ENCODE measurements at regions not wholly inside any gene's neighbourhood (a gene's known extent, or its start where the extent isn't known, plus 50 kb on each side); places are given as distances from the start of the nearest gene placed in this dataset.

GRCh38 chr6:40674170-40674569 is 87.0 kb upstream of the LRFN2 start:
- intact Hi-C loops (cut with micrococcal nuclease; ENCODE audit: unreplicated experiment): no loop called here

GRCh38 chr6:40672087-40672486 is 84.9 kb upstream of the LRFN2 start:
- H3K9me3 ChIP-seq (ENCODE audit: low read length): no peaks in the 10 kb centered on the region
- ChIA-PET CTCF (ENCODE audit: low intra/inter-chr PET ratio, low total read pairs) (no interaction called here), POLR2A (no interaction called here)
- FAIRE-seq: no peak
- H3K27me3 ChIP-seq (ENCODE audit: control insufficient read depth in 1 of 2, insufficient read depth in 2 of 2, low read length in 2 of 2): peaks cover 0 to 7% of the 10 kb centered on the region in 2 experiments; a peak in 2 of 5 replicates
- in situ Hi-C loops (cut with HindIII; ENCODE audit: extremely low pct_ligation_motif_present, low pct_unique_long_range_greater_than_20kb): no loop called here
- H3K4me3 ChIP-seq (replicated peaks in 1 of 3; ENCODE audit: insufficient read depth in 1 of 3, low read depth in 2 of 3, low read length in 3 of 3): no peak overlapping the region
- no peak for DNase-seq (ENCODE audit: low spot score)
- ATAC-seq: no peak
- no peak overlapping the region for H3K27ac ChIP-seq (ENCODE audit: extremely low read length, insufficient read depth, low read length)
- H4K20me1 ChIP-seq (ENCODE audit: insufficient read depth, low read length): no peaks in the 10 kb centered on the region
- no peak overlapping the region for H2AFZ ChIP-seq (ENCODE audit: low read length)
- BruUV-seq (replicated peaks): no TSS peak
- 59% methylated on average over 5 of the region's 5 CpGs for WGBS (ENCODE audit: low lambda C conversion rate)
- peaks cover 7% of the 10 kb centered on the region; the same call in 1 of the 2 replicates for H3K4me1 ChIP-seq (ENCODE audit: insufficient read depth, low read length)
- intact Hi-C loops (cut with micrococcal nuclease; ENCODE audit: unreplicated experiment): no loop called here
- no peaks in the 10 kb centered on the region for H3K79me2 ChIP-seq (ENCODE audit: insufficient read depth, low read length)
- no peaks in the 10 kb centered on the region for H3K36me3 ChIP-seq (replicated peaks in 1 of 2; ENCODE audit: control insufficient read depth in 1 of 2, insufficient read depth in 2 of 2, low read length in 2 of 2)
- no peak overlapping the region for H3K9ac ChIP-seq (ENCODE audit: insufficient read depth, low read depth, low read length)
- H3K4me2 ChIP-seq (ENCODE audit: low read depth, low read length): no peak overlapping the region
- TF ChIP-seq GATA4 (IDR thresholded peaks at IDR 0.05; ENCODE audit: borderline replicate concordance, low read depth) (no peak), ATAD3A (CRISPR knock-in tag; IDR thresholded peaks at IDR 0.05) (no peak), GABPB1 (CRISPR knock-in tag; IDR thresholded peaks at IDR 0.05) (no peak), KLF6 (CRISPR knock-in tag; IDR thresholded peaks at IDR 0.05) (no peak), NR0B2 (CRISPR knock-in tag; IDR thresholded peaks at IDR 0.05) (no peak), ZNF142 (CRISPR knock-in tag; IDR thresholded peaks at IDR 0.05) (no peak), REXO4 (CRISPR knock-in tag; IDR thresholded peaks at IDR 0.05; ENCODE audit: borderline replicate concordance) (no peak), ZNF383 (CRISPR knock-in tag; IDR thresholded peaks at IDR 0.05; ENCODE audit: borderline replicate concordance) (no peak)

More at GRCh38 chr6:40674170-40674569, 87.0 kb upstream of the LRFN2 start:
- CTCF ChIA-PET (ENCODE audit: low intra/inter-chr PET ratio, low total read pairs): no interaction called here
- no peak overlapping the region for H3K4me3 ChIP-seq (replicated peaks in 1 of 3; ENCODE audit: insufficient read depth in 1 of 3, low read depth in 2 of 3, low read length in 3 of 3)
- H3K36me3 ChIP-seq (replicated peaks in 1 of 2; ENCODE audit: control insufficient read depth in 1 of 2, insufficient read depth in 2 of 2, low read length in 2 of 2): no peaks in the 10 kb centered on the region
- no peak overlapping the region for H3K9ac ChIP-seq (ENCODE audit: insufficient read depth, low read depth, low read length)
- H4K20me1 ChIP-seq (ENCODE audit: insufficient read depth, low read length): no peaks in the 10 kb centered on the region
- H2AFZ ChIP-seq (ENCODE audit: low read length): no peak overlapping the region
- no peak overlapping the region for H3K4me2 ChIP-seq (ENCODE audit: low read depth, low read length)
- in situ Hi-C loops (cut with HindIII; ENCODE audit: extremely low pct_ligation_motif_present, low pct_unique_long_range_greater_than_20kb): no loop called here
- BruUV-seq (replicated peaks): no TSS peak
- peaks cover 7% of the 10 kb centered on the region; the same call in 1 of the 2 replicates for H3K4me1 ChIP-seq (ENCODE audit: insufficient read depth, low read length)
- H3K27me3 ChIP-seq (ENCODE audit: control insufficient read depth in 1 of 2, insufficient read depth in 2 of 2, low read length in 2 of 2): peaks cover 0 to 7% of the 10 kb centered on the region in 2 experiments; a peak in 2 of 5 replicates
- no peak overlapping the region for H3K27ac ChIP-seq (ENCODE audit: extremely low read length, insufficient read depth, low read length)
- H3K9me3 ChIP-seq (ENCODE audit: low read length): no peaks in the 10 kb centered on the region
- POLR2A ChIA-PET: no interaction called here
- H3K79me2 ChIP-seq (ENCODE audit: insufficient read depth, low read length): no peaks in the 10 kb centered on the region
- WGBS (ENCODE audit: low lambda C conversion rate): 24% methylated on average over 8 of the region's 8 CpGs
- ATAC-seq (no peak), DNase-seq (ENCODE audit: low spot score) (no peak), FAIRE-seq (no peak)
- TF ChIP-seq ZSCAN22 (CRISPR knock-in tag; IDR thresholded peaks at IDR 0.05) (no peak), ZNF230 (CRISPR knock-in tag; IDR thresholded peaks at IDR 0.05) (no peak), ZNF460 (CRISPR knock-in tag; IDR thresholded peaks at IDR 0.05; ENCODE audit: borderline replicate concordance) (no peak), ZNF790 (CRISPR knock-in tag; IDR thresholded peaks at IDR 0.05; ENCODE audit: borderline replicate concordance) (no peak), LCORL (IDR thresholded peaks at IDR 0.05) (peak; percentile 93), LCORL (CRISPR knock-in tag; IDR thresholded peaks at IDR 0.05) (no peak), ZNF720 (CRISPR knock-in tag; IDR thresholded peaks at IDR 0.05) (no peak)
